ENCODE measurements at regions not wholly inside any gene's neighbourhood (a gene's known extent, or its start where the extent isn't known, plus 50 kb on each side); places are given as distances from the start of the nearest gene placed in this dataset.

GRCh38 chr5:93299681-93300308, 281.2 kb downstream of the NR2F1-AS1 start:
- TF ChIP-seq EZH2 (IDR thresholded peaks at IDR 0.05; ENCODE audit: borderline replicate concordance, insufficient read depth, low read length, poor library complexity, severe bottlenecking) (no peak), CTCF (IDR thresholded peaks at IDR 0.05; ENCODE audit: poor library complexity, severe bottlenecking) (no peak), SMC3 (conservative IDR thresholded peaks at IDR 0.05; ENCODE audit: poor library complexity) (no peak), RAD21 (conservative IDR thresholded peaks at IDR 0.05) (no peak), TAF1 (IDR thresholded peaks at IDR 0.05; ENCODE audit: low read depth) (no peak), EP300 (conservative IDR thresholded peaks at IDR 0.05; ENCODE audit: poor library complexity, severe bottlenecking) (no peak), POLR2AphosphoS5 (IDR thresholded peaks at IDR 0.05) (no peak), REST (IDR thresholded peaks at IDR 0.05; ENCODE audit: borderline replicate concordance) (no peak)
